Dermis microvascular lymphatic vessel endothelial cell (primary cell): ENCODE measurements at regions not wholly inside any gene's neighbourhood (a gene's known extent, or its start where the extent isn't known, plus 50 kb on each side); places are given as distances from the start of the nearest gene placed in this dataset.
"Not testable (repeated sequence)": the region's sequence is repeated elsewhere in the genome, so short reads cannot be mapped to it uniquely, and the experiment has no call there.

Experiments used
- DNase-seq, 2 donors: peaks; one replicate each; pipeline versions ENCODE4 v3.0.0 to v3.0.0-alpha.2; 2010; ENCODE audit warnings: low read depth in 2 of 2

DNA sequence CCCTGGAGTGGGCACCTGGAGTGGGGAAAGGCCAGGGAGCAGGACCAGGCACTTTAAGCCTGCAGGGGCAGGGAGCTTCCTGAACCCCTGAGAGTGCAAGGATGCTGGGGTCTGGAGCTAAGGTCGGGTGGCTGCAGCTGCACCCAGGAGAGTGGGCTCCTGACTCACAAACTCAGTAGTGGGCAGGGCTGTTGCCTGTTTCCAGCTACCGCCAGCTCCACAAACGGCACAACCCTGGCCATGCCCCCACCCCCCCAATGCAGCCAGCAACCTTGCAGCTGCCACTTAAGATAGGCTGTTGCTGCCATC lies 688.8 kb downstream of the NYAP2 start:
- DNase-seq, result no peak

DNA sequence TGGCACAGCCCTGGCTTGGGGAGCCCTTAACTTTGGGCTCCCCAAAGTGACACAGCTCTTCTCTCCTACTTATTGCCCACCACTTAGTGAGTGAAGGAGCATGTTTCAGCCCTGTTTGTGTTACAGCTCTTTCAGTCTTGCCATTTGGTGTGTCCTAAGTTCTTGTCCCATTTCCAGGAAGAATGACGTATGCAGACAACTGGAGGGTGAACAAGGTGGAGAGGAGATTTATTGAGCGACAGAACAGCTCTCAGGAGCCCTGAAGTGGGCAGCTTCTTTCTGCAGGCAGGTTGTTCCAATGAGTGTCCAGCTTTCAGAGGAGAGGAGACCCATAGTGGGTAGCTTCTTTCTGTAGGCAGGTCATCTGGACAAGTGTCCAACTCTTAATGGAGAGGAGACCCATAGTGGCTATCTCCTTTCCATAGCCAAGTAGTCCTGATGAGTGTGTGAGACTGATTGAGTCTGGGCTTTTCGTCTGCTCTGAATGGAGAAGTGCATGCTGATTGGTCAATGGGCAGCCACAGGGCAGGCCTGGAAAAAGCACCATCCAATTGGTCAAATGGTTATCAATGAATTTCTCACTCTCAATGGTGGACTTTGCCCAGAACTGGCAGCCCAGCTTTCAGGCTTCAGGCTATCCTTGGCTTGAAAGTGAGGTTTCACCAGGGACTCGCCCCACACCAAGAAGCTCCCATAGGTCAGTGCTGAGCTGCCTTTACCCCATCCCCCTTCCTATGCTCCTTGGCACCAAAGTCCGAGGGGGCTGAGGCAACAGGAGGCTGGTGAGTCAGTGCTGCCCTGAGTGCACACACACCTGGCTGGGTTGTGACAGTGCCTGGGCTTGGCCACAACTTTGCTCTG lies 688.2 kb downstream of the NYAP2 start:
- no peak for DNase-seq

DNA sequence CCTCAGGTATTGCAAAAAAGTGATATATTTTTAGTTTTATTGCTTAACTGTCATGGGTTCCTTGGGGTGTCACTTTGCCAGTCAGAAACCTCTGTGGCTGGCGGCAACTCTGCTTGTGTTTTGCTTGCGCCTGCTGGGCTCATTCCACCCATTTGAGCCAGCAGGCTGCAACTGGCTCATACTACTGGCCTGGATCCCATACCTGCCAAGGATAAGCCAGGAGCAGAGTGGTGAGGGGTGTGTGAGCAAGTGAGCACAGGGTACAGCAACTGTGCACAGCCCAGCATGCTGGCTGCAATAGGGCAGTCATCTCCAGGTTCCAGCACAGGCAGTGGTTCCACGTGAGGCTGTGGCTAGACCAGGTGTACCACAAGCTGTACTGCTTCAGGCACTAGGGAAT lies 687.5 kb downstream of the NYAP2 start:
- DNase-seq, result no peak

DNA sequence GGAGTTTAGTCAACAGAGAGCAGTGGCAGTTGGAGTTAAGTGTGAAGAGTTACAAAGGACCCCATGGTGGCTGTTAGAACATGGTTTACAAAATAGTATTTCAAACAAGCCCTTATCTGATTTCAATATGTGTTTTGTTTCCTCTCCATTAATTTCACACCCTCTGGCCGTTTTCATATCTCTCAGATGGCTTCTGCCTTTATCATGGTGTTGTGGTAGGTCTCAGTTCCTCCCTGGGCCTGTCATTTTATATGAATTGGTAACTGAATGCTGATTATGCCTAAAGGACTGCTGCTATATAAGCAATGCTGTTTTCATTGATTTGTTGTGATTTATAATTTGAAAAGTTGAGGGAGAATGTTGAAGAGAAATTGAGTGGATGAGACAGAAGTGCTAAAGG lies 686.7 kb downstream of the NYAP2 start:
- DNase-seq, result no peak

DNA sequence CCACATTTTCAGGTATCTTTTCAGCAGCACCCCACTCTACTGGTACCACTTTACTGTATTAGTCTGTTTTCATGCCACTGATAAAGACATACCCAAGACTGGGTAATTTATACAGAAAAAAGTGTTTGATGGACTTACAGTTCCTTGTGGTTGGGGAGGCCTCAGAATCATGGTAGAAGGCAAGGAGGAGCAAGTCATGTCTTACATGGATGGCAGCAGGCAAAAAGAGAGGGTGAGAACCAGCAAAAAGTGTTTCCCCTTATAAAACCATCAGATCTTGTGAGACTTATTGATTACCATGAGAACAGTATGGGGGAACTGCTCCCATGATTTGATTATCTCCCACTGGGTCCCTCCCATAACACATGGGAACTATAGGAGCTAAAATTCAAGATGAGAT lies 685.9 kb downstream of the NYAP2 start:
- not testable (repeated sequence) for DNase-seq

DNA sequence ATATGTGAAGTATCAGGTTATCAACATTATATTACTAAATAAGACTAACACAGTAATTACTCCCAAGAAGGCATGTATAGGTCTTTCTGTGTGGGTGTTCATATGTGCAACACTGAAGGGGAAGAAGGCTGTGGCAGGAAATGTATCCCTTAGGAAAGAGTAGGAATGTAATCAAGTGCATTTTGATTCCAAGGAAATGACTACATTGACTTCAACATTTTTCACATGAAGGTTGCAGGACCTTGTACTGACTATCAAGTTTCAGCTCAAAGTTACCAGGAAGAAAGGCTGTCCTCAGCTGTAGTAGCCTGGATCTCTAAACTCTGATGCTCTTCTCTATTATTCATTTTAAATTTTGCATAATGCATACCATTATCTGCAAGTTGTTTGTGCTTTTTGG lies 680.8 kb downstream of the NYAP2 start:
- DNase-seq, result no peak

DNA sequence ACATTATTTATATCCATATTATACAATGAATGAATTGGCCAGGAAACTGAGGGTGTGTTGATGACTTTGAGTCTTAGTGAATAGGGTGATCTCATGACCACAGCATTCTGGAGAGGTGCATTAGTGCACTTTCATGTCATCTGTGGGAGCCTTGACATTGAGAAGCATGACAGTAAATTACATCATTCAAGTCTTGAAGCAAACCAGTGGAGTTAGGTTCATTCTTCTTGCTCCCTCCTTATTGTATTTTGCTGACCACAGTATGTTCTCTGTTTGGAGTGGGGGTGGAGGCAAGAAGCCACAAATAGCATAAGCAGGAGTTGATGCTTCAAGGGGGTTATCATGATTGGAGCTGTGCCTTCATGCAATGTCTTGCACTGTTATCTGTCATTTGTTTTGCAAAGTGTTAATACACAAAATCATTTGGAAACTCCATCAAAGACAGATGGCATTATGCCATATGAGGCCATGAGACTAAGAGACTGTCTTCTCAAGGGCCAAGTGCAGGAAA lies 680.2 kb downstream of the NYAP2 start:
- no peak for DNase-seq

DNA sequence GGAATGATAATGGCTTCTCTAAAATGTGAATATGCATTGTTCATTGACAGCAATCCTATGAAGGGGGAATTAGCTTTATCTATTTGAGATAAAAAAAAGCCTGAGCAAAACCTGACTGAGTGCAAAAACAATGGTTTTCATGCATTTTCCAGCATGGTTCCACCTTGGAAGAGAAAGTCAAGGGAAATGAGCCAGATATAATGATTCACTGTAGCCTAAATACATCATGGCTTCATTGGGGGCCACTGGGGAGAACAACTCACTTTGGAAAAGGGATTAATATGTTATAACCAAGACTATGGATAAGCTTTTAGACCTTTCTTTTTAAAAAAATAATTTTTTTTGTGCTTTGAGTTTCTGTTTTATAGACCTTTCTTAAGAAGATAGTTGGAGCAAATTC lies 679.7 kb downstream of the NYAP2 start:
- no peak for DNase-seq

DNA sequence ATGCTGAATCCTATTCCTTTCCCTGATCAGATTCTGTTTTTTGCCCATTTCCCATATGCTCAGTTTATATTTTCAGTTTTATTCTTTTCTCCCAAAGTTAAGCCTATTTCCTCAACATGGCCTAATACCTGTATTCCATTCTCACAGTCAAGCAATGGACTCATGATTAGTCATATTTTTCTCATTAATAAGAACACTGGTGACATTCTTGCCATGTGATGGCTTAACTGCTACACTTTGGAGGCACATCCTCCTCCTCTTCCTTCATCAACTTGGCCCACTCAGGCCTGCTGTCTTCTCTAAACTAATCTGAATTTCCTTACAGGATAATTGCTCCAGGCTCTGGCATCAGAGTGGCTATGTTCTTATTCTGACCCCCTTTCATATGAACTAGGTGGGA lies 679.2 kb downstream of the NYAP2 start:
- no peak for DNase-seq

DNA sequence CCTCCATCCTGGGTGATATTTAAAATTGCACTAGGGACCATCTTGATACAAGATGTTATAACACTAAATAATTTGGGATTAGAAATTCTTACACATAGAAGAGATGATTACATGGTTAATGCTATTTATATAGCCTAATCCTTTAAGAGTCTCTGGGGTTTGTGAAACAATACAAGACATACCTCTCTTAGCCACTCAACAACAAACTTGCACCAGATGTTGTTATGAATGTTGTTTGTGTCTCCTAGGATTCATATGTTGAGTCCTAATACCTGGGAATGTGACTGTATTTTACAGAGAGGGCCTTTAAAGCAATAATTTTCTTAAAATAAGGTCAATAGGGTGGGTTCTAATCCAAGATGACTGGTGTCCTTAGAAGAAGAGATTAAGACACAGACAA lies 678.3 kb downstream of the NYAP2 start:
- DNase-seq, result no peak

DNA sequence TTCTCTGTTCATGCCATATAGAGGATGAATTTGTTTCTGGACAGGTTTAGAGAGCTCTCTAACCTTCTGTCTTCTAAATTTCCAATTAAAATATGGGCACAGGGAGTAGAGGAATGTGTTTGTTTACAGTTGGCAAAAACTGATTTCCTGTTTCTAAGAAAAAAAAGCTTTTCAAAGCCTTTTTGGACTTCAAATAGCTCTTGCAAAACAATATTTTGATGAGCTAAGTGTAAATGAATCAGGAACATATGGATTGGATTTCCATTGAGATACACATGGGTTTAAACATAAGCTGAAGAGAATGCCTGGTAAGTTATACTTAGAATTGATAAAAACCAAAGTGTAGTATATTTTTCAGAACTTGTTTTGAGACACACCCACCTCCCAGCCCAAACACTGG lies 677.5 kb downstream of the NYAP2 start:
- DNase-seq, result no peak

DNA sequence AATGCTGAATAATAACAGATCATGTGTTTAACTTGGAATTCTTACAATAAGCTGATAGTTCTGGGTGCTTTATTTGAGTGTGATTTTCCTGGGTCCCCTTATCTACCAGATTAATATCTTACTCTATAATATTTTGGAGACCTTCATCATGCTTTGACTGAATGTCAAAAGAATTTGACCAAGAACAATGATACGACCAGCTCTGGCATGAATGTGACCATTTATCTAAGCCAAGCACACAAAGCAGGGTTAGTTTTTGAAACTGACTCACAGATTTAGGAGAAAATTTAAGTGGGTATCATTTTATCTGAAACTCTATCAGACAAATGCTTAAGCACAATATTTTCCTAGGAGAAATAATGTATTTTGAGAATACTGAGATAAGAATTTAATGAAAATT lies 677.0 kb downstream of the NYAP2 start:
- DNase-seq, result no peak

DNA sequence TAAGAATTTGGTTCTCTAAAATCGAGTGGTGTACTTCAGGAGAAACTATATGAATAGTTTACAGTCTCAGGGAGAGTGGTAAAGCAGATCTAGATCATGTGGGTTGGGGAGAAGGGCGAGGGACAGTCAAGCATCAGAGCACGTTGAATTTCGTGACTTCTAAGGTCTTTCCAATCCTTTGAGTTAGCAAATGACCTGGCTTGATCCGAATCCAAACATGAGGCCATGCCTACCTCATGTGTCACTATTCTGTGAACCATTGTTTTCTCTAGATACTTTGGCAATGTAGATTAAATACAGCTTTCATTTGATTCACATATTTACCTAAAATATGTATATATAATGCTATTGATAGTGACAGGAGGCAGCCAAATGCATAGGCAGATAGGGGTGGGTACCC lies 674.9 kb downstream of the NYAP2 start:
- no peak for DNase-seq

DNA sequence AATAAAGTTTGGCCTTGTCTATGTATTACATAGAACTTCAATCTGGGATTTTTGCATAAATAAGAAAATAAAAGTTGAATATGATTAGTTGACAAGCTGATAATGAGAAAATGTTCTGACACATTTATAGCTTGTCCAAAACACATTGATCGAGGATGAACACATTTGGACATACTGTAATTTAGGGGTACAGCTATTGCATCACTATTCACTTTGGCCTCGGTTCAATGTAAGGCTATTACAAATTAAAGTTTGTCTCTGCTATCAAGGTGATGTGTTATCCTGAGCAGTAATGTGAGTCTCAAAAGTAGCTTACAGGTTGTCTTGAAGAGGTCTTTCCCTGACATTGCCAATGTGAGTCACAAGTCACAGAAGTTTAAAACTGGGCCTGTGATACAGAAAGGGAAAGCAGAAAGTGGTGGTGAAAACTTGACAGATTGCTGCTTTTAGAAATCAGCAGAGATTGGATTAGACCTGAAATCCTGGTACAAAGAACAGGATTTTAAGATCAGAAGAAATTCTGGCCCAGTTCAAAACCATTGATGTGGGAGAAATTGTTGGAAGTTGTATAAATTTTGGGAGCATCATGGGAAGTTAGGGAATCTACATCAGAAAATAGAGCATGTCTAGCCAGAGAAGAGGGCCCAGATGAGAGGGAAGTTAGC lies 674.1 kb downstream of the NYAP2 start:
- no peak for DNase-seq

DNA sequence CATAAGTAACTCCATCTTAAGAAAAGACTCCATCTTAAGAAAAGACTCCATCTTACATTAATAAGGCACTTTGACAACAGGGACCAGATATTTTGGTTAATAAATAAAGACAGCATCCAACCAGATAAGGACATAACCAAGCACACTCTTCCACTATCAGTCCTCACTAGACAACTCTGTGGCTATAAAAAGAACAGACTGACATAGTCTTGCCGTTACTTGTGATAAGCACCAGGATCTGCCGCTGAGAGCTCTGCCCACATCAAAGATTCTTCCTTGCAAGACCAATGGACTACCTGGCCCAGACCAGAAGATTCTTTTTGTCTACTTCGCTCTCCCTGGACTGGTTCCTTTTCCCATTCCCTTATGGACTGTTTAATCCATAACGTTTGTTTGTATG lies 667.4 kb downstream of the NYAP2 start:
- DNase-seq, result no peak

DNA sequence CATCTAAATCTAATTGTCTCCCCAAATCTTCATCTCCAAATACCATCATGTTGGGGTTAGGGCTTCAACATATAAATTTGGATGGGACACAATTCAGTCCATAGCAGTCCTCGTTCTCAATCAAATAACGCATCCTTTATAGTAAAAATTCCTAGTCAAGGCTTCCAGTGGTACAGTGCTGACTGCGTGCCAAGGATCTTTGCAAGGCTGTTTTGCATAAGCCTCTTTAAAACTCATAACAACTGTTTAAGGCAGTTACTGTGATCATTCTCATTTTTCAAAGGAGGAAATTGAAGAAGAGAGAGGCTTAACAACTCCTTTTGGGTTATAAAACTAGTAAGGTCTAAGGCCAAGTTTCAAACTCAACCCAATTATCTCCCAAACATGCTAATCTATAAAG lies 666.9 kb downstream of the NYAP2 start:
- no peak for DNase-seq

DNA sequence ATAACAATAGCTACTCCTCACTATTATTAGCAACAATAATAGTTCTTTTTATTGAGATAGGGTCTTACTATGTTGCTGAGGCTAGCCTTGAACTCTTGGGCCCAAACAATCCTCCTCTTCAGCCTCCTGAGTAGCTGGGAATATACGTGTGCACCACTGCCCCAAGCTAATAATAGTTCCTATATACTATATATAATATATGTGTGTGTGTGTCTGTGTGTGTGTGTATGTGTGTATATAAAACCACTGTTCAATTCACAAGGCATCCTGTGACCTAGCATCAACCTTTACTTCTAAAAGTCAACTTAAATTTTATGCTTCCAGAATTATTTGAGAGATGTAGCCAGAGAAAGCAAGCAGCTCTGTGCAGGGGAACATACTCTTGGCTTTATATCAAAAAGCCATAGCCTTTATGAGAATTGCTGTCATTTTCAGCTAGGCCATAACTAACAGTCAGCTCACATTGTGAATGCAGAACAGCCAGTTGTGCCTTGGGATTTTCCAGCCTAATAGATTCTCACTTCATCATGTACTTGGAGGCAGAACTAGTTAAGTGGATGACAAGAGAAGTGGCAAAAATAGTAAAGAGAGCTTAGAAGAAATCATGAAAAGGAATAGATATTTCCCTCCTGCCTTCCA lies 665.5 kb downstream of the NYAP2 start:
- no peak for DNase-seq

DNA sequence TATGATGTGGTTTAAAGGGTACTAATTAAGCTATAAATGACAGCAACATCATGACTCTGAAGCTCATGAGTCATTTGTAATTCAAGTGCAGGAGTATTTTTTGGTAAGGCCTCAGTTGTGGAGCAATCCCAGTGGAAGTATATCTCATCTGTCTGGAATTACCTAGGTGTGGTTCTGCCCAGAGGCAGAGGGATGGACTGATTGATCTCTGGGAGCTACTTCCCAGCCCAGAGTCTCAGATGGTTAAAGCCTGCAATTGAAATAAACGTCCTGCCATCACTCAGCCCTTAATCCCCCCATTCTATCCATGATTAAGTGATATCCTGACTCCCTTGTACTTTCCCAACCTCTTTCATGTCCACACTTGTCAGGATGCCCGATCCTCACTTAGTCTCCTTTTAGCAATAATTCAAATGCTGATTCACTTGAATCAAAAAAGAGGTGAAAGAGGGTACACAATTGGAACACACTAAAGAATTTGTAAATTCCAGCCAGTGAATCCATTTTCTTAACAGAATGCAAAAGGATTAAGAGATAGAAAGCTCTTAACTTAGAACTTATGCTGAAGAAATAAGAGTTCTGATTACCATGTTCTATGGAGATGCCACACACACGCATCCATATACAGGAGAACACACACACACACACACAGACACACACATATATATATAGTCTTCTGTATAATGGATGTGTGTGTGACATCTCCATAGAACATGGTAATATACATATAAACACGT lies 664.4 kb downstream of the NYAP2 start:
- DNase-seq, result no peak

DNA sequence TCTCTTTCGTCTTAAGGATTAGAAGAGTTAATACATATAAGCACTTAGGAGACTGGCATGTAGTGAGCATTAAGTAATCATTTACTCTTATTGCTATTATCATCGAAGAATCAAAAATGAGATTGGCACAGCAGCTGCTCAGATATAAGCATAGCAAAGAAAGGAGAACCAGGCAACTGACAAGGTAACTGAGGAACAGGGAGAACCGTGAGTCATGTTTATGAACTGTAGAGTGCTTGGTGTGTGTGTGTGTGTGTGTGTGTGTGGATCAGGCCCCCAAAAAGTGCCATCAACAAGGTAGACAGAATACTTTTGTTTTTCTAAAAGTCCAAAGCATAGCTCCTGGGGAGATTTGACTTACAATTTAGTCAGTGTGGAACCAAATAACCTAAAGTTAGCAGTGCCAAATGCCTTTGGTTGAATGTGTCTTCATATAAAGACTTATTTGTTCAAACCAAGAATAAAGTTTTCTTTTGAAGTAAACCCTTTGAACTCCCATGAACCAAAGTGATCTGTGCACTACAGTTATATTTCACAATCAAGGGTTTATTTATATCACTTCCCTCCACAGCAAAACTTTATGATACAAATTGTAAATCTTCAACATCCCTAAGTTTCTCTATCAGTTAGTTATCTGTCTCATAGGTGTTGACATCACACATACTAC lies 660.6 kb downstream of the NYAP2 start:
- DNase-seq, result no peak

DNA sequence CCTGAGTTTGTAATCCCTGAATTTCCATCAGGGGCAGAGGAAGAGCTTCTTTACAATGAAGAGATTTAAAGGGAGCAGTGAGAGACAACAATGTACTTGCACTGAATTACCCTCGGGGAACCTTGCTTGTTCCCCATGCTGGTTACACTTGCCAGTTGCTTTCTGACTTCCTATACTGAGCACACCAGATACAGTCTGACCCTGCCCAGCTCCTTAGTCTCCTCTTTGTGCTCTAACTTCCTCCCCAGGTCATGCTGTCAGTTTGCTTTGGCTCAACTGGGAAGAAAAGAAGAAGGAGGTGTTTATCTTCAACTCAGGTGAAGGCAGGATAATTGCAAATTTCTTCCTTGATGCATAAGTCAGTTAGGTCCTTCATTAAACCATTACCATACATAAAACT lies 658.4 kb downstream of the NYAP2 start:
- no peak for DNase-seq

DNA sequence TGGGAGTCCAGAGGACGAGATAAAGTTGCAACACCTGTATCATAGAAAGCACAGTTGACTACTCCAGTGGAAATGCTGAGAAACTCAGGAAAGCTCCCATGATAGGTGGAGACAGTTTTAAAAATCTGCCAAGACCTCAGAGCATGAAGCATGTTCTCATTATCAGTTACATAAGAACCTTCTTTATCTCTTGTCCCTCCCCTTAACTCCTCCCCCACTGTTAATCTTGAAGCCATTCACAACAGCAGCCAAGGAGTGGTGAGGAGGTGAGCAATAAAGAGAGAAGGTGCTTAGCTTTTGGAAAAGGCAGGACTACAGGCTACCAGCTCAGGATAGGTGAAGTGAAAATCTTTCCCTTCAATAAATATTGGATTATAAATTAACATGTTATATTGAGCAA lies 657.9 kb downstream of the NYAP2 start:
- no peak for DNase-seq
